ENCODE measurements at regions not wholly inside any gene's neighbourhood (a gene's known extent, or its start where the extent isn't known, plus 50 kb on each side); places are given as distances from the start of the nearest gene placed in this dataset.

DNA sequence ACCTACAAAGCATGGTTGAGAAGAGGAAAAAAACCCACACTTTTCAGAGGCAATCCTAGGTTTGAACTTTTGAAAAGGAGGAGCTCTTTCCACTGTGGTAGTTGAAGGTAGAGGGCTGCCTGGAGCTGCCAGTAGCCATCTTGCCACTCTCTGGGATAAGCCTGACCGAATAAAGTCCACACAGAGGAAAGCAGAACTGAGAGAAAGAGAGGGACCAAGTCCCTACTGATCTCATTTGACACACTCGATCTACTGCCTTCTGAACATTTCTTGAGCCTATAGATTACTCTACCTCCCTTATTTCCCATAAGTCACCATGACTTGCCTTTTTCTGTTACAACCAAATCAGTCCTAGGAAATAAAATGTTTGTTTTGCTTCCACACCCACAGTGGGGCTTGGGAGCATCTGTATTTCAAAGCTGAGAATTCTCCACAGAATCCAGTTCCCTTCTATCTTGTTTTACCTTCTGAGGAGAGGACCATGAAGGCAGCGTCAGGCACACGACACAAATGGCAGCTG is 147.0 kb upstream of the PTPRK start:
- no peak for TF ChIP-seq EZH2phosphoT487 (IDR thresholded peaks at IDR 0.05; ENCODE audit: borderline replicate concordance, low read length)
- TF ChIP-seq, protein P1, sequence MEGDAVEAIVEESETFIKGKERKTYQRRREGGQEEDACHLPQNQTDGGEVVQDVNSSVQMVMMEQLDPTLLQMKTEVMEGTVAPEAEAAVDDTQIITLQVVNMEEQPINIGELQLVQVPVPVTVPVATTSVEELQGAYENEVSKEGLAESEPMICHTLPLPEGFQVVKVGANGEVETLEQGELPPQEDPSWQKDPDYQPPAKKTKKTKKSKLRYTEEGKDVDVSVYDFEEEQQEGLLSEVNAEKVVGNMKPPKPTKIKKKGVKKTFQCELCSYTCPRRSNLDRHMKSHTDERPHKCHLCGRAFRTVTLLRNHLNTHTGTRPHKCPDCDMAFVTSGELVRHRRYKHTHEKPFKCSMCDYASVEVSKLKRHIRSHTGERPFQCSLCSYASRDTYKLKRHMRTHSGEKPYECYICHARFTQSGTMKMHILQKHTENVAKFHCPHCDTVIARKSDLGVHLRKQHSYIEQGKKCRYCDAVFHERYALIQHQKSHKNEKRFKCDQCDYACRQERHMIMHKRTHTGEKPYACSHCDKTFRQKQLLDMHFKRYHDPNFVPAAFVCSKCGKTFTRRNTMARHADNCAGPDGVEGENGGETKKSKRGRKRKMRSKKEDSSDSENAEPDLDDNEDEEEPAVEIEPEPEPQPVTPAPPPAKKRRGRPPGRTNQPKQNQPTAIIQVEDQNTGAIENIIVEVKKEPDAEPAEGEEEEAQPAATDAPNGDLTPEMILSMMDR (IDR thresholded peaks at IDR 0.05; ENCODE audit: low read depth, low read length, poor library complexity, severe bottlenecking): no peak

Measured in DOHH2 (cell line).